H9 (cell line): ENCODE measurements at regions not wholly inside any gene's neighbourhood (a gene's known extent, or its start where the extent isn't known, plus 50 kb on each side); places are given as distances from the start of the nearest gene placed in this dataset.

ENCODE experiments used
- DNase-seq: peaks from one replicate; pipeline ENCODE4 v3.0.0-alpha.2; 2017
- H2AFZ ChIP-seq: one replicate; pipeline ENCODE4 v1.6.1; 2013; ENCODE audit warnings: mild to moderate bottlenecking, low read length, control low read depth, moderate library complexity
- H2AK5ac ChIP-seq: 2 replicates; pipeline ENCODE4 v1.6.1; 2013; ENCODE audit warnings: low read length, control low read depth, mixed read lengths; ENCODE audit not compliant: insufficient read length
- H2BK120ac ChIP-seq: one replicate; pipeline ENCODE4 v1.6.1; 2013; ENCODE audit warnings: low read depth, mild to moderate bottlenecking, low read length, control low read depth, inconsistent platforms; ENCODE audit not compliant: poor library complexity, severe bottlenecking
- H2BK12ac ChIP-seq: 2 replicates; pipeline ENCODE4 v1.6.1; 2013; ENCODE audit warnings: low read length, control low read depth, mixed read lengths, low read depth; ENCODE audit not compliant: insufficient read length
- H2BK15ac ChIP-seq: 2 replicates; pipeline ENCODE4 v1.6.1; 2013; ENCODE audit warnings: low read depth, low read length, control low read depth
- H2BK20ac ChIP-seq: one replicate; pipeline ENCODE4 v1.6.1; 2013; ENCODE audit warnings: low read depth, mild to moderate bottlenecking, low read length, control low read depth, inconsistent platforms; ENCODE audit not compliant: poor library complexity, severe bottlenecking
- H2BK5ac ChIP-seq: 2 replicates; pipeline ENCODE4 v1.6.1; 2013; ENCODE audit warnings: low read length, control low read depth, mixed read lengths; ENCODE audit not compliant: insufficient read length
- H3K14ac ChIP-seq: 2 replicates; pipeline ENCODE4 v1.6.1; 2013; ENCODE audit warnings: low read length, control low read depth; ENCODE audit not compliant: insufficient read depth
- H3K18ac ChIP-seq: 2 replicates; pipeline ENCODE4 v1.6.1; 2013; ENCODE audit warnings: low read depth, mild to moderate bottlenecking, mixed read lengths, low read length, control low read depth; ENCODE audit not compliant: insufficient read length
- H3K23ac ChIP-seq: 2 replicates; pipeline ENCODE4 v1.6.1; 2013; ENCODE audit warnings: low read length, control low read depth, mixed read lengths, low read depth; ENCODE audit not compliant: insufficient read length
- H3K23me2 ChIP-seq: 2 replicates; pipeline ENCODE4 v1.6.1; 2013; ENCODE audit warnings: low read depth, mild to moderate bottlenecking, mixed read lengths, low read length, control low read depth; ENCODE audit not compliant: insufficient read length, poor library complexity, severe bottlenecking
- H3K27ac ChIP-seq: 2 replicates; pipeline ENCODE4 v1.5.1; 2013; ENCODE audit warnings: low read length, control low read depth, mixed read lengths, low read depth; ENCODE audit not compliant: insufficient read length
- H3K27me3 ChIP-seq: 2 replicates; pipeline ENCODE4 v1.6.1; 2013; ENCODE audit warnings: low read length, control low read depth, inconsistent platforms; ENCODE audit not compliant: insufficient read depth
- H3K4ac ChIP-seq: 2 replicates; pipeline ENCODE4 v1.6.1; 2013; ENCODE audit warnings: low read depth, mild to moderate bottlenecking, control low read depth, inconsistent platforms, low read length, moderate library complexity
- H3K4me1 ChIP-seq: 2 replicates; pipeline ENCODE4 v1.6.1; 2013; ENCODE audit warnings: low read length, control low read depth, inconsistent platforms; ENCODE audit not compliant: insufficient read depth
- H3K4me2 ChIP-seq: 2 replicates; pipeline ENCODE4 v1.6.1; 2013; ENCODE audit warnings: low read length, control low read depth, mixed read lengths; ENCODE audit not compliant: insufficient read length, insufficient read depth
- H3K56ac ChIP-seq: 2 replicates; pipeline ENCODE4 v1.6.1; 2013; ENCODE audit warnings: low read depth, mild to moderate bottlenecking, mixed read lengths, low read length, control low read depth; ENCODE audit not compliant: insufficient read length
- H3K79me1 ChIP-seq: 2 replicates; pipeline ENCODE4 v1.6.1; 2013; ENCODE audit warnings: low read depth, mild to moderate bottlenecking, moderate library complexity, low read length, control low read depth, inconsistent platforms; ENCODE audit not compliant: insufficient read depth, poor library complexity, severe bottlenecking
- H3K79me2 ChIP-seq: 2 replicates; pipeline ENCODE4 v1.6.1; 2013; ENCODE audit warnings: low read length, control low read depth, inconsistent platforms; ENCODE audit not compliant: insufficient read depth
- H3K9ac ChIP-seq: 2 replicates; pipeline ENCODE4 v1.6.1; 2013; ENCODE audit warnings: low read length, control low read depth, mixed read lengths; ENCODE audit not compliant: insufficient read length; ENCODE audit errors: extremely low read depth
- H3K9me3 ChIP-seq: one replicate; pipeline ENCODE4 v1.6.1; 2013; ENCODE audit warnings: low read depth, low read length, inconsistent platforms; ENCODE audit not compliant: control insufficient read depth
- H3T11ph ChIP-seq: one replicate; pipeline ENCODE4 v1.6.1; 2013; ENCODE audit warnings: mild to moderate bottlenecking, low read length, control low read depth, inconsistent platforms
- H4K20me1 ChIP-seq: one replicate; pipeline ENCODE4 v1.6.1; 2013; ENCODE audit not compliant: control insufficient read depth, insufficient read length, insufficient read depth
- H4K5ac ChIP-seq: 2 replicates; pipeline ENCODE4 v1.6.1; 2013; ENCODE audit warnings: low read depth, mild to moderate bottlenecking, mixed read lengths, low read length, control low read depth; ENCODE audit not compliant: insufficient read length
- H4K8ac ChIP-seq: replicated peaks from 2 replicates; pipeline ENCODE4 v1.6.1; 2013; ENCODE audit warnings: low read length, control low read depth, mixed read lengths, low read depth; ENCODE audit not compliant: insufficient read length
- H4K91ac ChIP-seq: 2 replicates; pipeline ENCODE4 v1.6.1; 2013; ENCODE audit warnings: low read depth, mild to moderate bottlenecking, moderate library complexity, mixed read lengths, low read length, control low read depth; ENCODE audit not compliant: insufficient read length
- H3K27ac Mint-ChIP-seq, 3 experiments: 2 replicates in 2 of 3; 3 replicates in 1 of 3; pipeline ENCODE4 v1.8.0; 2020 to 2021; ENCODE audit warnings: mixed read lengths in 3 of 3, mild to moderate bottlenecking in 1 of 3, moderate library complexity in 1 of 3
- H3K27me3 Mint-ChIP-seq: 2 replicates; pipeline ENCODE4 v1.8.0; 2021; ENCODE audit warnings: low read depth, mild to moderate bottlenecking, moderate library complexity, mixed read lengths
- H3K36me3 Mint-ChIP-seq, 3 experiments: 2 replicates in 2 of 3; 3 replicates in 1 of 3; pipeline ENCODE4 v1.8.0; 2020 to 2021; ENCODE audit warnings: low read depth in 3 of 3, mixed read lengths in 3 of 3; ENCODE audit not compliant: insufficient read depth in 1 of 3
- H3K4me1 Mint-ChIP-seq, 2 experiments: 2 replicates each; pipeline ENCODE4 v1.8.0; 2020; ENCODE audit warnings: mixed read lengths in 2 of 2
- H3K4me3 Mint-ChIP-seq, 2 experiments: 2 replicates in 1 of 2; 3 replicates in 1 of 2; pipeline ENCODE4 v1.8.0; 2020 to 2021; ENCODE audit warnings: mild to moderate bottlenecking in 2 of 2, mixed read lengths in 2 of 2, moderate library complexity in 1 of 2
- H3K9me3 Mint-ChIP-seq, 2 experiments: 2 replicates in 1 of 2; 3 replicates in 1 of 2; pipeline ENCODE4 v1.8.0; 2020; ENCODE audit warnings: mild to moderate bottlenecking in 2 of 2, mixed read lengths in 2 of 2, moderate library complexity in 1 of 2
- WGBS: extraction: QIAGEN DNeasy Blood & Tissue Kit; methylation state at CpG from one replicate; pipeline ENCODE4 v1.1.7; 2013; ENCODE audit warnings: missing lambda C conversion rate, low lambda C conversion rate, mixed read lengths; ENCODE audit not compliant: insufficient read length; ENCODE audit errors: extremely low coverage; 5-methylcytosine and 5-hydroxymethylcytosine counted together
- TF ChIP-seq, protein P1 (sequence below): fragments of 200-600 bp; sonication (generic); conservative IDR thresholded peaks from 3 replicates; pipeline ENCODE4 v1.8.0; 2021; ENCODE audit warnings: antibody characterized with exemption, mild to moderate bottlenecking

- Histone ChIP-seq H4K20me1 (no peaks in the 10 kb centered on the region), H3K4me1 (0 out of 2 replicates have a peak, but pooled peaks cover 2% of the 10 kb centered on the region), H3K56ac (no peak overlapping the region), H3K18ac (no peak overlapping the region), H3K79me1 (no peaks in the 10 kb centered on the region), H3K27ac (no peak overlapping the region), H2BK5ac (no peak overlapping the region), H3K14ac (no peak overlapping the region), H2AFZ (no peak overlapping the region), H4K8ac (no peak overlapping the region), H3K79me2 (no peaks in the 10 kb centered on the region), H3K4me2 (no peak overlapping the region), H3K4ac (no peak overlapping the region), H3K9me3 (no peaks in the 10 kb centered on the region), H4K5ac (no peak overlapping the region), H3K9ac (no peak overlapping the region), H3K27me3 (no peaks in the 10 kb centered on the region), H4K91ac (no peak overlapping the region), H3K23me2 (no peaks in the 10 kb centered on the region), H3K23ac (no peak overlapping the region), H3T11ph (no peak overlapping the region), H2BK12ac (no peak overlapping the region), H2BK120ac (no peak overlapping the region), H2BK20ac (no peak overlapping the region), H2BK15ac (no peak overlapping the region), H2AK5ac (no peak overlapping the region)
- H3K36me3 Mint-ChIP-seq, result no peaks in the 10 kb centered on the region
- no CpG with 5 or more reads among the region's 4 CpGs for WGBS
- H3K27ac Mint-ChIP-seq, result no peak overlapping the region
- peaks cover 0 to 2% of the 10 kb centered on the region in 2 experiments; a peak in 1 of 5 replicates for H3K9me3 Mint-ChIP-seq
- no peak overlapping the region for H3K4me3 Mint-ChIP-seq
- TF ChIP-seq, protein P1, sequence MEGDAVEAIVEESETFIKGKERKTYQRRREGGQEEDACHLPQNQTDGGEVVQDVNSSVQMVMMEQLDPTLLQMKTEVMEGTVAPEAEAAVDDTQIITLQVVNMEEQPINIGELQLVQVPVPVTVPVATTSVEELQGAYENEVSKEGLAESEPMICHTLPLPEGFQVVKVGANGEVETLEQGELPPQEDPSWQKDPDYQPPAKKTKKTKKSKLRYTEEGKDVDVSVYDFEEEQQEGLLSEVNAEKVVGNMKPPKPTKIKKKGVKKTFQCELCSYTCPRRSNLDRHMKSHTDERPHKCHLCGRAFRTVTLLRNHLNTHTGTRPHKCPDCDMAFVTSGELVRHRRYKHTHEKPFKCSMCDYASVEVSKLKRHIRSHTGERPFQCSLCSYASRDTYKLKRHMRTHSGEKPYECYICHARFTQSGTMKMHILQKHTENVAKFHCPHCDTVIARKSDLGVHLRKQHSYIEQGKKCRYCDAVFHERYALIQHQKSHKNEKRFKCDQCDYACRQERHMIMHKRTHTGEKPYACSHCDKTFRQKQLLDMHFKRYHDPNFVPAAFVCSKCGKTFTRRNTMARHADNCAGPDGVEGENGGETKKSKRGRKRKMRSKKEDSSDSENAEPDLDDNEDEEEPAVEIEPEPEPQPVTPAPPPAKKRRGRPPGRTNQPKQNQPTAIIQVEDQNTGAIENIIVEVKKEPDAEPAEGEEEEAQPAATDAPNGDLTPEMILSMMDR, result no peak
- peaks cover 14 to 17% of the 10 kb centered on the region in 2 experiments for H3K4me1 Mint-ChIP-seq
- peaks cover 8% of the 10 kb centered on the region for H3K27me3 Mint-ChIP-seq
- DNase-seq, result no peak
Measured at GRCh38 chr18:37694516-37694915, 128.9 kb upstream of the CELF4 start.
